K562 (cell line): ENCODE measurements at regions not wholly inside any gene's neighbourhood (a gene's known extent, or its start where the extent isn't known, plus 50 kb on each side); places are given as distances from the start of the nearest gene placed in this dataset.

Experiments used
- ATAC-seq: fragments of 200-7000 bp; cut with Tn5 transposase; 3 replicates; pipeline ENCODE4 v1.9.1; 2020; ENCODE audit warnings: moderate library complexity
- BruUV-seq: library from RNA; stranded (reverse); fragments of 400-500 nt; replicated peaks from 2 replicates; lab custom pipeline; 2021; lab: Mats Ljungman, UMichigan
- CTCF ChIA-PET: fragments of 300-600 bp; formaldehyde crosslinking; extraction: SDS; loops from one replicate; lab custom pipeline; 2021; ENCODE audit warnings: low intra/inter-chr PET ratio; lab: Yijun Ruan, JAX
- POLR2A ChIA-PET: fragments of 300-600, 350-650 bp; sonication (Branson Sonifier 250); formaldehyde crosslinking; extraction: SDS; loops from one replicate; lab custom pipeline; 2021; ENCODE audit warnings: antibody characterized with exemption, inconsistent platforms; lab: Yijun Ruan, JAX
- DNase-seq, 4 experiments: peaks; one replicate each; pipeline versions ENCODE4 v3.0.0 to v3.0.0-alpha.2; 2011 to 2018; ENCODE audit warnings: low spot score in 3 of 4, mixed read lengths in 3 of 4; ENCODE audit errors: extremely low read depth in 1 of 4
- FAIRE-seq: peaks from 2 replicates; lab custom pipeline; 2011; peaks lifted over from hg19 to GRCh38; lab: Jason Lieb, UNC
- H2AFZ ChIP-seq: 2 replicates; pipeline ENCODE4 v1.6.0; 2011; ENCODE audit warnings: low read depth, low read length, control low read depth, inconsistent platforms
- H3K27ac ChIP-seq: fragments of 200-600 bp; 3 replicates; pipeline ENCODE4 v1.8.0; 2011; ENCODE audit warnings: low read depth, mild to moderate bottlenecking, control low read depth, inconsistent platforms, low read length, moderate library complexity, mixed read lengths; ENCODE audit errors: extremely low read depth
- H3K27me3 ChIP-seq, 2 experiments: fragments of 300-600 bp in 1 of 2; 2 replicates in 1 of 2; 3 replicates in 1 of 2; pipeline versions ENCODE4 v1.6.0 to v1.8.0; 2011; ENCODE audit warnings: inconsistent platforms in 2 of 2, low read length in 2 of 2, mild to moderate bottlenecking in 1 of 2, mixed read lengths in 1 of 2, moderate library complexity in 1 of 2; ENCODE audit not compliant: control insufficient read depth in 2 of 2, insufficient read depth in 2 of 2
- H3K36me3 ChIP-seq: fragments of 300-600 bp; 3 replicates; pipeline ENCODE4 v1.8.0; 2011; ENCODE audit warnings: mild to moderate bottlenecking, low read length, inconsistent platforms; ENCODE audit not compliant: control insufficient read depth, insufficient read depth
- H3K4me1 ChIP-seq, 2 experiments: fragments of 200-600 bp in 1 of 2; replicated peaks in 1 of 2; 2 replicates in 1 of 2; 3 replicates in 1 of 2; pipeline versions ENCODE4 v1.5.1 to v1.8.0; 2011; ENCODE audit warnings: inconsistent platforms in 2 of 2, low read length in 2 of 2, mild to moderate bottlenecking in 1 of 2, mixed read lengths in 1 of 2, moderate library complexity in 1 of 2; ENCODE audit not compliant: control insufficient read depth in 2 of 2, insufficient read depth in 2 of 2
- H3K4me2 ChIP-seq: 2 replicates; pipeline ENCODE4 v1.6.1; 2011; ENCODE audit warnings: low read length, control low read depth, inconsistent platforms, mixed read lengths; ENCODE audit not compliant: insufficient read depth
- H3K4me3 ChIP-seq: fragments of 200-600 bp; sonication (generic), shearing (Covaris generic); 2 replicates; pipeline ENCODE4 v1.5.1; 2016; ENCODE audit warnings: control low read depth, inconsistent platforms
- H3K79me2 ChIP-seq: fragments of 200-600 bp; 3 replicates; pipeline ENCODE4 v1.8.0; 2011; ENCODE audit warnings: low read length, inconsistent platforms; ENCODE audit not compliant: control insufficient read depth, insufficient read depth
- H3K9ac ChIP-seq, 2 experiments: 2 replicates each; pipeline versions ENCODE4 v1.6.0 to v1.6.1; 2011; ENCODE audit warnings: low read depth in 2 of 2, low read length in 2 of 2, control low read depth in 1 of 2, inconsistent platforms in 1 of 2, mild to moderate bottlenecking in 1 of 2, mixed read lengths in 1 of 2; ENCODE audit not compliant: insufficient read depth in 1 of 2
- H3K9me1 ChIP-seq: one replicate; pipeline ENCODE4 v1.6.0; 2011; ENCODE audit warnings: inconsistent platforms, mild to moderate bottlenecking, low read length, moderate library complexity; ENCODE audit not compliant: control insufficient read depth, insufficient read depth
- H3K9me3 ChIP-seq: replicated peaks from 2 replicates; pipeline ENCODE4 v1.5.1; 2011; ENCODE audit warnings: low read depth, low read length, inconsistent platforms; ENCODE audit not compliant: control insufficient read depth, insufficient read depth
- H4K20me1 ChIP-seq: replicated peaks from 2 replicates; pipeline ENCODE4 v1.6.1; 2011; ENCODE audit warnings: low read length, inconsistent platforms, mixed read lengths; ENCODE audit not compliant: control insufficient read depth, insufficient read depth
- ERF ChIP-seq: fragments of 450-650 bp; formaldehyde crosslinking; IDR thresholded peaks from 2 replicates; pipeline ENCODE4 v1.4.0; 2020; ENCODE audit warnings: mild to moderate bottlenecking, mixed read lengths
- HNRNPK ChIP-seq: fragments of 200-400 bp; formaldehyde crosslinking; IDR thresholded peaks from one replicate; pipeline ENCODE4 v1.6.1; 2018; ENCODE audit warnings: mild to moderate bottlenecking, low read depth, low read length; ENCODE audit not compliant: poor library complexity, severe bottlenecking
- PRDM10 ChIP-seq: fragments of 450-650 bp; IDR thresholded peaks from 2 replicates; pipeline ENCODE4 v1.6.1; 2018; ENCODE audit not compliant: partially characterized antibody
- RBFOX2 ChIP-seq: fragments of 200-400 bp; formaldehyde crosslinking; IDR thresholded peaks from 2 replicates; pipeline ENCODE4 v1.6.1; 2017; ENCODE audit warnings: low read depth, mild to moderate bottlenecking, low read length, moderate library complexity
- SUPT5H ChIP-seq: fragments of 450-650 bp; IDR thresholded peaks from 2 replicates; pipeline ENCODE4 v1.6.1; 2016
- ZNF668 ChIP-seq: fragments of 250-450 bp; sonication (Bioruptor Pico); IDR thresholded peaks from 2 replicates; pipeline ENCODE4 v1.8.0; 2022; ENCODE audit warnings: mild to moderate bottlenecking, inconsistent platforms
- ZNF740 ChIP-seq, 3 experiments: fragments of 200-800 bp in 1 of 3; sonication (Bioruptor generic) in 1 of 3; sonication (generic) in 1 of 3; formaldehyde crosslinking in 1 of 3; IDR thresholded peaks; 2 replicates each; pipeline versions ENCODE4 v1.6.1 to v1.8.0; 2016 to 2022; ENCODE audit warnings: mild to moderate bottlenecking in 2 of 3, missing compliant biosample characterization in 2 of 3, missing genetic modification characterization in 2 of 3, missing genetic modification reagents in 1 of 3
- WGBS: fragments of 100-300 bp; shearing (Covaris generic); methylation state at CpG from one replicate; pipeline ENCODE4 v1.1.6; 2016; ENCODE audit warnings: low coverage, mixed read lengths; ENCODE audit not compliant: insufficient coverage; ENCODE audit errors: missing lambda C conversion rate; 5-methylcytosine and 5-hydroxymethylcytosine counted together
- in situ Hi-C: fragments of 300-500 bp; cut with MboI; formaldehyde crosslinking; loops from 4 replicates; pipeline ENCODE4 v1.15.0; 2018; ENCODE audit warnings: inconsistent platforms, mixed read lengths
- intact Hi-C: fragments of 100-400 bp; cut with micrococcal nuclease; formaldehyde crosslinking; loops from 2 replicates; pipeline ENCODE4 v1.14.2; 2022

GRCh38 chr6:91804981-91805380 lies 1218.1 kb upstream of the MAP3K7 start (continued):
- TF ChIP-seq PRDM10, result no peak

- H3K27me3 ChIP-seq, result no peaks in the 10 kb centered on the region
- FAIRE-seq, result no peak
- intact Hi-C loops (no loop called here), in situ Hi-C loops (no loop called here)
- H2AFZ ChIP-seq, result no peak overlapping the region
- WGBS, result 0% methylated on average over 1 of the region's 1 CpG
- no peak for ATAC-seq
- CTCF ChIA-PET, result no interaction called here
- BruUV-seq, result no TSS peak
- H3K9ac ChIP-seq, result no peak overlapping the region
- no peak overlapping the region for H3K4me3 ChIP-seq
- H3K4me1 ChIP-seq, result no peaks in the 10 kb centered on the region
- H4K20me1 ChIP-seq, result no peaks in the 10 kb centered on the region
- DNase-seq, result no peak
- no peaks in the 10 kb centered on the region for H3K79me2 ChIP-seq
- H3K9me3 ChIP-seq, result no peaks in the 10 kb centered on the region
- no peak overlapping the region for H3K4me2 ChIP-seq
- H3K27ac ChIP-seq, result no peak overlapping the region
- no peak for TF ChIP-seq ZNF668
- TF ChIP-seq RBFOX2, result no peak
- TF ChIP-seq SUPT5H, result no peak
- no peak for TF ChIP-seq HNRNPK
- no peak for TF ChIP-seq ERF
- no peak for TF ChIP-seq ZNF740 (CRISPR knock-in tag; IDR thresholded peaks at IDR 0.05)
- TF ChIP-seq ZNF740 (tag; IDR thresholded peaks at IDR 0.05), result no peak
- H3K9me1 ChIP-seq, result no peaks in the 10 kb centered on the region
- POLR2A ChIA-PET, result no interaction called here
- H3K36me3 ChIP-seq, result no peaks in the 10 kb centered on the region
These were observed 1215.6 kb upstream of the MAP3K7 start for GRCh38 chr6:91802431-91802830.
